HG02852 (cell line): ENCODE measurements at regions not wholly inside any gene's neighbourhood (a gene's known extent, or its start where the extent isn't known, plus 50 kb on each side); places are given as distances from the start of the nearest gene placed in this dataset.
"Not testable (repeated sequence)": the region's sequence is repeated elsewhere in the genome, so short reads cannot be mapped to it uniquely, and the experiment has no call there.

ENCODE experiments used
- ATAC-seq: cut with Tn5 transposase; IDR thresholded peaks from one replicate; pipeline ENCODE4 v1.9.1; 2021; ENCODE audit warnings: mild to moderate bottlenecking, moderate library complexity; ENCODE audit not compliant: unreplicated experiment

DNA sequence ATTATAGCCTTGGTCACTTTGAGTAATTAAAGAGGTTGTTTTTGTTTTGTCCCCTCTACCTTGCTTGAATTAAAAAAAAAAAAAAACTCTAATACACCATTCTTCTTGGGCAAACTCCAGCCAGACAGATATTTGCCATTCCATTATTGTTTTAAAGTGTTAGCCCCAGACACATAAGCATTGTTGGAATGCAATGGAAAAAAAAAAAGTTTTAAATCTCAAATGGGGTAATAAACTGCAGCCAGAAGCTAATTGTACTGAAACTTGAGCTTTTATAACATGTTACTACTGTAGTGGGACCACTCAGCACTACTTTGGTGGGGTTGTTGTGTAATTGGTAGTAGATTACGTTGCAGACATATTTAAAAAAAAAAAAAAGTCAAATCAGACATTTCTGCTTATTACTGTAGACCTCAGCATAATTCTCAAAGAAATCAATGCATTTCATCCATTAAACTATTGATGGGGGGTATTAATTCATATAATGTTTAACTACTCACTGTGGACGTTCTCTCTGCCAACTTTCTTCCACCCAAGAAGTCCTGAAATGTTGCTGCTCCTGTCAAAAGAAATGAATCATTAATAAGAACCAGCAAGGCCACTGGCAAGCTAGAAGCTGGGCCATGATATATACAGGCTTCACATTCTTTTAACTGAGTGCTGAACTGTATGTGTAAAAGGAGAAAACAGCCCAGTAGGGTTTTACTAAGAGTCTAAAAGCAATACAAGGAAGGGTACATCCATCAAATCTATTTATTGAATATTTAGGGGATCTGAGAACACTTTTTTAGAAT, 626.6 kb upstream of the SOX9 start:
- ATAC-seq = no peak

- no peak for ATAC-seq
Observed at GRCh38 chr17:71495420-71495819, 625.4 kb upstream of the SOX9 start.

DNA sequence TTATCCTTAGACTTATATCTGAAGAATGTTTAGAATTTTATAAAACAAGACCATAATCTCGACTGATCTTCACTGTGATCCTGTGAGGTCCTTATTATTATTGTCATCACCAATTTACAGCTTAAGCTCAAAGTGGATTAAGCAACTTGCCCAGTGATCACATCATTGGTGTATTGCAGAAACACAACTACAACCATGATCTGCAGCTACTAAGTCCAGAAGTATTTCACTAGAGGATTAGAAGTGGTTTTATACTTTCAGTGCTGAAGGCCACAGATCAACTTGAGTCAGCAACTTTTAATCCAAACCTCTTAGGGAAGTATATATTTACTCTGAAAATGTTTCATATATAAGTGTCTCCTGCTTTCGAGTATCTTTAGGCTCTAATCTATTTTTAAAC, 624.3 kb upstream of the SOX9 start:
- ATAC-seq = no peak

DNA sequence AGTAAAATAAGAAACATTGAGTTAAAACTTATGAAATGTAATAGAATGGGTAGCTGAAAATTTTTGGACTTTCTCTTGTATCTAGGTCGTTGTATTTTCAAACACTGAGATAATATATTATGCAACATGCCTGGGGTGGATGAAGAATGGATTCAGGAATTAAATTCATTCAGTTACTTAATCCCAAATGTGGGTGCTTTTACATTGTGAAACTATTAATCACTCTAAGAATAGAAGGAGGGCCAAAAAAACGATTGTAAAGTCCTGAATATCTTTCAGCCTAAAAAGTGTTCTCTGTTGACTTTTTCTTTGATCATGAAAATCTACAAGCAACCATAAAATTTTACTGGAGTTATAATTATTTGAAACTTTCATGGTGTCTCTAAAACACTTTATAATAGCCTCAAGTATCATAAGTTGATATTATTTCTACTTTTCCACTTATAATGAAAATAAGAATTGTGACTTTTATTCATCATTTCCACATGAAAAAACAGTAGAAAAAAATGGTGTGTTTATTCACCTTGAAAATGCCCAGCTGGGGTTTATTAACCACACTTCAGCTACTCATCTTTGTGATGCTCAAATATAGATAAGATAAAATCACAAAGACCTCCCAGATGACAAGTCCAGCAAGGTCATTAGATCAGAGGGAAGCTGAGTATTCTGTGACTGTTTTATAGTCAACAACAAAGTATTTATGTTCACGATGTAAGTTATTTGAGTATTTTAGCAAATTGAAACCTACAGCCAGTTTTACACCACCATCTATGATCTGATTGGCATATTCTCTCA, 619.9 kb upstream of the SOX9 start:
- no peak for ATAC-seq

GRCh38 chr17:71501711-71502110, 619.1 kb upstream of the SOX9 start:
- ATAC-seq = no peak

- ATAC-seq = no peak
Observed at GRCh38 chr17:71502443-71502842, 618.4 kb upstream of the SOX9 start.

DNA sequence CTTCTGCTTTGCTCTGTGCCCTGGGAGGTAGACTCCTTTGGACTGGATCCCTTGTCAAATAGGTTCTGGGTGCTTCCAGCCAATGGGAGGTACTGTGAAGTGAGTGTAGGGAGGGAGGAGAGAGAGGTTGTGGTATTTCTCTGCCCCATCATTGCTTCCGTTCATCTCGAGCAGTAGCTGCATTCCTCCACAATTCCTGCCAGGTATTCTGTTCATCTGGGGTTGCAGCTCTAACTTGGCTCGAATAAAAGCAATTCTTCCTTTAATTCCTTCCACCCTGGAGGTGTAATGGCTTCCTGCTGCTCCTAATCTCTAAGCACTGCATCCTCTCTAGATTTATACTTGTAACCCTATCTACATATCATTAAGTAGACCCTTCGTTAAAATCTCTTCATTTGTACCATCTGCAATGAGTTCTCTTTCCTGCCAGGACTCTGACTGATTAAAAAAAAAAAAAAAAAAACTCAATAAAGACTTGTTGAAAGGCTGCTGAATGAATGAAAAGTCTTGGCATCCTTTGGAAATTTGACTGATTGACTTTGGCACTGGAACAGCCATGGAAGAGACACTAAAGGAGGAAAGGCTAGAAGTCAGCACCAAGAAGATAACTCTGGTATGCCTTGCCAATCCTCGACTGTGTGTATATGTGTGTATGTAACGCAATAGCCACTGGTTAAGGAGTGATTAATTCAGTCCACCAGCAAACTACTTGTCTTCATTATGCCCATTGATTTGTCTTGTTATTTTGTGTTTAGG, 616.9 kb upstream of the SOX9 start:
- ATAC-seq = no peak

GRCh38 chr17:71505200-71505599, 615.6 kb upstream of the SOX9 start:
- no peak for ATAC-seq

GRCh38 chr17:71505981-71506380, 614.8 kb upstream of the SOX9 start:
- ATAC-seq = no peak

DNA sequence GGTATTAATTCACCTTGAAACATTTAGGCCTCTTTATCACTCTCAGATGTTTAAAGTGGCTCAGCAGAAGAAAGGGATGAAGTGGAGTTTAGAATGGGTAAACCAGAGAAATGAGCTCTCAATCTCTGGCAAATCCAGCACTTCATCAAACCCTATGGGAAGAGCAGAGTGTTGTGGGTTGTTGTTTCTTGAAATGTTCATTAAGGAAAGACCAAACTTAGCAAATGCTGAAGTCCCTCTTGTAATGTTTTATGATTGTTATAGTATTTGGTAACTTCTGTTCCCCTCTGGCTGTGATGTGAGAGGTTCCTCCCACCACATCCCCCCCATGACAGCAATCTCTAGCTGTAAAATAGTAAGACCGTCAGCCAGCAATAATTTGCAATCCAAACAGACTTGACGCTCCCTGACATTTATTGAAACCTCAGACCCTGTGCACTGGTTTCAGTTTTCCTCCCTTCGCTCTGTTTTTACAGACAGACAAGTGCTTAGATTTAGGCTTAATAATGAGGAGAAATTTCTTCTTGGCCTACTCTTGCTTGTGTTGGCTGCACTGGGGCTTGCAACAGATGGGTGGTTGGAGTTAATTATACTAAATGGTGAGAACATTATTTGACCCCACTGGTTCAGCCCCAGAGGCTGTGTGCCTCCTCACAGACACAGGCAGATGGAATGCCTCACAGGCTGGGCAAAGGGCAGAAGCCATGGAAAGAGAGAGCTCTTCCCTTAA, 609.4 kb upstream of the SOX9 start:
- ATAC-seq = no peak

GRCh38 chr17:71513725-71514124, 607.1 kb upstream of the SOX9 start:
- not testable (repeated sequence) for ATAC-seq

GRCh38 chr17:71516149-71516548, 604.7 kb upstream of the SOX9 start:
- ATAC-seq = no peak

GRCh38 chr17:71519285-71519684, 601.5 kb upstream of the SOX9 start:
- ATAC-seq = no peak

DNA sequence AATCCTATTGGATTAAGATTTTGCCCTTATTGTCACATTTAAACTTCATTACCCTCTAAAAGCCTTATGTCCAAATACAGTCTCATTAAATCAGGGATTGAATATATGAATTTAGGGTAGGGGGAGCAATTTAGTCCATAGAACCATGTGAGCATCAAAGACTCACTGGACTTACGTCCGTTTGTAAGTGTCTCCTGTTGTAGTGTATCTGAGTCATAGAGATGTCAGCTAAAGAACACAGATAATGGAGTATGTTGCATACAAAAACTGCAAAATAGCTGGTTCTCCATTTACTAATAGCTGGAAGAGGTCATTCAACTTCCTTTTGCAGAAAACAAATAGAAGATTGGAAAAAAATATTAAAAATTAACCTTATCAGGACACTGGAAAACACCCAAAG, 599.1 kb upstream of the SOX9 start:
- no peak for ATAC-seq

GRCh38 chr17:71522383-71522782, 598.4 kb upstream of the SOX9 start:
- ATAC-seq = no peak

- no peak for ATAC-seq
Observed at GRCh38 chr17:71527311-71527710, 593.5 kb upstream of the SOX9 start.

GRCh38 chr17:71528210-71528609, 592.6 kb upstream of the SOX9 start:
- ATAC-seq = no peak

GRCh38 chr17:71530248-71530647, 590.6 kb upstream of the SOX9 start:
- ATAC-seq = no peak

- no peak for ATAC-seq
Observed at GRCh38 chr17:71535321-71535720, 585.5 kb upstream of the SOX9 start.

GRCh38 chr17:71546419-71546818, 574.4 kb upstream of the SOX9 start:
- no peak for ATAC-seq

DNA sequence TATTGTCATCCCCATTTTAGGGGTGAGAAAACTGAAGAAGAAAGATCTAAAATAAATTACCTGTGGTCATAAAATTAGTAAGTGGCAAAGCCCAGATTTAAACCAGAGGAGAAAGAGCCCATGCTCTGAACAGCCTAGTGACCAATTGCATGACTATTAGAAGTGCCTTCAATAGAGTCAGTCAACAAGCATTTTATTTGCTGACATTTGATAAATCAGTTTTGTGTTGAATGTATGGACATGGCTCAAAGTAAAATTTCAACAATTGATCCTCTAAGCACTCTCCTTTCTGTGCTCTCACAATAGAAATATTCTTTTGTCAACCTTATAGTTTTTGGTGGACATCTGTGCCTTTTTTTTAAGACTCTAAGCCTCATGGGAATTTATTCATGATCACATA, 572.9 kb upstream of the SOX9 start:
- ATAC-seq = no peak
